ENCODE measurements at regions not wholly inside any gene's neighbourhood (a gene's known extent, or its start where the extent isn't known, plus 50 kb on each side); places are given as distances from the start of the nearest gene placed in this dataset.

DNA sequence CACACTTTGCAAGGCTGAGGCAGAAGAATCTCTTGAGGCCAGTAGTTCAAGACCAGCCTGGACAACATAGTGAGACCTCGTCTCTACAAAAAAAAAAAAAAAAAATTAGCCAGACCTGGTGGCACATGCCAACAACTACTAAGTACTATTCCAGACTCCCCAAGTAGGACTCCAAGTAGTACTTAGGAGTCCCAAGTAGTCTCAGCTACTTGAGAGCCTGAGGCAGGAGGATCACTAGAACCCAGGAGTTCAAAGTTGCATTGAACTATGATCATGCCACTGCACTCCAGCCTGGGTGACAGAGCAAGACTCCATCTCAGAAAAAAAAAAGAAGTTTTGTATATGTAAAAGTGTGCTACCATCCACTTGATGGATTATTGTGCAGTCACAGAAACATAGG, 486.6 kb downstream of the SOX2 start:
- H3K4me3 ChIP-seq (ENCODE audit: low read length): no peak overlapping the region
- no peaks in the 10 kb centered on the region for H3K36me3 ChIP-seq (ENCODE audit: control insufficient read depth, insufficient read depth, low read length)
- Mint-ChIP-seq H3K4me1 (no peaks in the 10 kb centered on the region), H3K27me3 (ENCODE audit: low read depth in 2 of 2) (no peaks in the 10 kb centered on the region), H3K4me3 (no peak overlapping the region), H3K36me3 (no peaks in the 10 kb centered on the region), H3K9me3 (no peaks in the 10 kb centered on the region), H3K27ac (no peak overlapping the region)
- WGBS (ENCODE audit: insufficient coverage): 73% methylated on average over 1 of the region's 1 CpG
- H3K9me3 ChIP-seq (ENCODE audit: control insufficient read depth, insufficient read depth, low read length): no peaks in the 10 kb centered on the region
- intact Hi-C loops (cut with micrococcal nuclease): no loop called here
- no peak for TF ChIP-seq CTCF (IDR thresholded peaks at IDR 0.05)
- H3K4me1 ChIP-seq (ENCODE audit: control insufficient read depth, insufficient read depth, low read length): no peaks in the 10 kb centered on the region
- no peak for DNase-seq
- no peaks in the 10 kb centered on the region for H3K27me3 ChIP-seq (ENCODE audit: control insufficient read depth, insufficient read depth, low read length)
- no peak for ATAC-seq
- no peak overlapping the region for H3K27ac ChIP-seq (ENCODE audit: low read length)

- Mint-ChIP-seq H3K9me3 (peaks cover 2 to 8% of the 10 kb centered on the region in 2 donors), H3K4me1 (no peaks in the 10 kb centered on the region), H3K4me3 (no peak overlapping the region), H3K27me3 (ENCODE audit: low read depth in 2 of 2) (no peaks in the 10 kb centered on the region), H3K27ac (no peak overlapping the region), H3K36me3 (no peaks in the 10 kb centered on the region)
- Histone ChIP-seq H3K4me1 (ENCODE audit: control insufficient read depth, insufficient read depth, low read length) (no peaks in the 10 kb centered on the region), H3K27me3 (ENCODE audit: control insufficient read depth, insufficient read depth, low read length) (no peaks in the 10 kb centered on the region), H3K27ac (ENCODE audit: low read length) (no peak overlapping the region), H3K4me3 (ENCODE audit: low read length) (no peak overlapping the region), H3K9me3 (ENCODE audit: control insufficient read depth, insufficient read depth, low read length) (no peaks in the 10 kb centered on the region), H3K36me3 (ENCODE audit: control insufficient read depth, insufficient read depth, low read length) (no peaks in the 10 kb centered on the region)
- DNase-seq: no peak
- 90% methylated on average over 10 of the region's 11 CpGs for WGBS (ENCODE audit: insufficient coverage)
- intact Hi-C loops (cut with micrococcal nuclease): no loop called here
- no peak for TF ChIP-seq CTCF (IDR thresholded peaks at IDR 0.05)
- ATAC-seq: no peak
Observed at GRCh38 chr3:182201456-182202168, 489.9 kb downstream of the SOX2 start.

DNA sequence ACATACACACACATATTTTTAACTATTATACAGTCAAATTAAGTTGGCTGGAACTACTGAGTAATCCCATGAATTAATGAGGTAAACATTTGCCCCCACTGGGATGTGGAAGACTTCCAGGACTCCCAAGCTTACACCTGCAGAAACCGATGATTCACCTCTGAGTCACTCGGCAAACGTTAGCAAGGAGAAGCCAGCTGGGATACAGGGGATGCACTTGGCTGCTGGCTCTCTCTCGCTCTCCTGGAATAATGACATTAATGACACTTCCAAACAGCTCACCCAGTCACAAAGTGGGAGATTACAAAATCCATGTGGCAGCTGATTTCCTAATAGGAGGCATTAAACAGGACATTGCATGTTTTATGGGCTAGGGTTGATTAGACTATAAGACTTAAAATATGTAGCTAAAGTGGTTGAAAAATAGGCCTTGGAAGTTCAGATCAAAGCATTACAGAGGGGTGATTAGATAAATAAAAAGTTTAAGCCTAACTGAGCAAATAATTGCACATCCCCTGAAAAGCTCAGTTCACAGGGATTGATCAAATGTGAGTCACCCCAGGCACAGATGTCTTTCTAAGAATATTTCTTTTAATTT, 500.9 kb downstream of the SOX2 start:
- H3K27ac ChIP-seq (ENCODE audit: low read length): no peak overlapping the region
- no peaks in the 10 kb centered on the region for H3K9me3 ChIP-seq (ENCODE audit: control insufficient read depth, insufficient read depth, low read length)
- H3K36me3 Mint-ChIP-seq: no peaks in the 10 kb centered on the region
- H3K27me3 Mint-ChIP-seq (ENCODE audit: low read depth in 2 of 2): no peaks in the 10 kb centered on the region
- H3K4me1 ChIP-seq (ENCODE audit: control insufficient read depth, insufficient read depth, low read length): no peaks in the 10 kb centered on the region
- H3K4me3 ChIP-seq (ENCODE audit: low read length): no peak overlapping the region
- TF ChIP-seq CTCF (IDR thresholded peaks at IDR 0.05): no peak
- H3K36me3 ChIP-seq (ENCODE audit: control insufficient read depth, insufficient read depth, low read length): no peaks in the 10 kb centered on the region
- H3K27me3 ChIP-seq (ENCODE audit: control insufficient read depth, insufficient read depth, low read length): no peaks in the 10 kb centered on the region
- H3K9me3 Mint-ChIP-seq: peaks cover 0 to 3% of the 10 kb centered on the region in 2 donors
- no peak for ATAC-seq
- DNase-seq: no peak
- no peak overlapping the region for H3K4me3 Mint-ChIP-seq
- intact Hi-C loops (cut with micrococcal nuclease): no loop called here
- H3K4me1 Mint-ChIP-seq: no peaks in the 10 kb centered on the region
- 83% methylated on average over 4 of the region's 4 CpGs for WGBS (ENCODE audit: insufficient coverage)
- H3K27ac Mint-ChIP-seq: no peak overlapping the region

DNA sequence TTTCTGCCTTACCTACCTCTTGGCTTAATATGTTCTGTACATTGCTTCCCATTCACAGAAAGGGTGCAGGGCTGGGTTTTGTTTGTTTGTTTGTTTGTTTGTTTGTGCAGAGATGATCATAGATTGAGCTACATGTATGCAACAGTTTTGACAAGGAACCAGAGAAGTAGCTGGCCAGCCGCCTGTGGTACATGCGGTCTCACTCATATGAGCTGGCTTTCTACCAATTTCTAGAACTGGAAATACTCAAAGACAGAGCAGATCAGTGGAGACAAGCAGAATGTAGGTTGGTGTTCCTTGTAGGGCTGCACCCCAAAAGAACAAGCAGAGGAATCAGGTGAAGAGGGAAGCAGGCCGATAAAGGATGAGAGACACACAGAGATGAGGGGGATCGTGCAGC, 502.7 kb downstream of the SOX2 start:
- no peak for TF ChIP-seq CTCF (IDR thresholded peaks at IDR 0.05)
- intact Hi-C loops (cut with micrococcal nuclease): no loop called here
- Histone ChIP-seq H3K4me1 (ENCODE audit: control insufficient read depth, insufficient read depth, low read length) (no peaks in the 10 kb centered on the region), H3K27ac (ENCODE audit: low read length) (no peak overlapping the region), H3K36me3 (ENCODE audit: control insufficient read depth, insufficient read depth, low read length) (no peaks in the 10 kb centered on the region), H3K27me3 (ENCODE audit: control insufficient read depth, insufficient read depth, low read length) (no peaks in the 10 kb centered on the region), H3K4me3 (ENCODE audit: low read length) (no peak overlapping the region), H3K9me3 (ENCODE audit: control insufficient read depth, insufficient read depth, low read length) (no peaks in the 10 kb centered on the region)
- Mint-ChIP-seq H3K9me3 (peaks cover 2 to 3% of the 10 kb centered on the region in 2 donors), H3K27me3 (ENCODE audit: low read depth in 2 of 2) (no peaks in the 10 kb centered on the region), H3K4me1 (no peaks in the 10 kb centered on the region), H3K27ac (no peak overlapping the region), H3K4me3 (no peak overlapping the region), H3K36me3 (no peaks in the 10 kb centered on the region)
- ATAC-seq (no peak), DNase-seq (no peak)
- WGBS (ENCODE audit: insufficient coverage): 88% methylated on average over 4 of the region's 4 CpGs
